K562 (cell line): ENCODE measurements at regions not wholly inside any gene's neighbourhood (a gene's known extent, or its start where the extent isn't known, plus 50 kb on each side); places are given as distances from the start of the nearest gene placed in this dataset.

Source experiments
- C11orf30 ChIP-seq: fragments of 450-650 bp; IDR thresholded peaks from 2 replicates; pipeline ENCODE4 v1.6.1; 2016; ENCODE audit warnings: low read depth, mild to moderate bottlenecking
- CUX1 ChIP-seq: fragments of 200-800 bp; sonication (Bioruptor generic); IDR thresholded peaks from 2 replicates; pipeline ENCODE4 v1.6.1; 2016; ENCODE audit warnings: missing genetic modification characterization, missing compliant biosample characterization
- DLX4 ChIP-seq: fragments of 250-450 bp; sonication (Bioruptor Pico); IDR thresholded peaks from 2 replicates; pipeline ENCODE4 v1.6.1; 2021; ENCODE audit warnings: mild to moderate bottlenecking
- DPF2 ChIP-seq: fragments of 450-650 bp; IDR thresholded peaks from 2 replicates; pipeline ENCODE4 v1.6.1; 2016
- ETV1 ChIP-seq: fragments of 450-650 bp; conservative IDR thresholded peaks from 2 replicates; pipeline ENCODE4 v1.6.1; 2016; ENCODE audit warnings: missing genetic modification characterization, control low read depth, low read depth, missing compliant biosample characterization
- FOXK1 ChIP-seq: sonication (generic); formaldehyde crosslinking; IDR thresholded peaks from 2 replicates; pipeline ENCODE4 v1.8.0; 2022; ENCODE audit warnings: missing genetic modification reagents, mild to moderate bottlenecking, borderline replicate concordance
- GMEB1 ChIP-seq: fragments of 250-450 bp; sonication (Bioruptor Pico); IDR thresholded peaks from 2 replicates; pipeline ENCODE4 v1.4.0; 2020; ENCODE audit warnings: mild to moderate bottlenecking
- HDAC1 ChIP-seq, 2 experiments: fragments of 450-650 bp; IDR thresholded peaks; 2 replicates each; pipeline ENCODE4 v1.6.1; 2016 to 2017; ENCODE audit warnings: inconsistent platforms in 1 of 2, mild to moderate bottlenecking in 1 of 2, moderate library complexity in 1 of 2
- MXI1 ChIP-seq: IDR thresholded peaks from 2 replicates; pipeline ENCODE4 v1.6.1; 2011; ENCODE audit warnings: low read depth, mild to moderate bottlenecking, improper control_type of control experiment, low read length
- NCOA6 ChIP-seq: fragments of 450-650 bp; IDR thresholded peaks from 2 replicates; pipeline ENCODE4 v1.6.1; 2017; ENCODE audit warnings: mild to moderate bottlenecking
- NCOR1 ChIP-seq: fragments of 450-650 bp; IDR thresholded peaks from 2 replicates; pipeline ENCODE4 v1.6.1; 2016; ENCODE audit warnings: mild to moderate bottlenecking, moderate library complexity
- RBM39 ChIP-seq: fragments of 200-400 bp; formaldehyde crosslinking; optimal IDR thresholded peaks from 2 replicates; pipeline ENCODE3; 2018; ENCODE audit warnings: low read depth, low read length
- SMARCC2 ChIP-seq: fragments of 450-650 bp; IDR thresholded peaks from 2 replicates; pipeline ENCODE4 v1.6.1; 2017; ENCODE audit warnings: antibody characterized with exemption, moderate library complexity, mild to moderate bottlenecking, low read depth
- SMARCE1 ChIP-seq: fragments of 450-650 bp; IDR thresholded peaks from 2 replicates; pipeline ENCODE4 v1.7.1; 2016; ENCODE audit warnings: mild to moderate bottlenecking
- SP1 ChIP-seq: sonication (generic); formaldehyde crosslinking; IDR thresholded peaks from 2 replicates; pipeline ENCODE4 v1.8.1; 2022; ENCODE audit warnings: mild to moderate bottlenecking, missing genetic modification reagents
- ZFP36 ChIP-seq: fragments of 150-350 bp; IDR thresholded peaks from 2 replicates; pipeline ENCODE4 v1.6.1; 2018; ENCODE audit warnings: low read length, low read depth; ENCODE audit not compliant: partially characterized antibody
- ZKSCAN8 ChIP-seq: fragments of 200-800 bp; sonication (Bioruptor generic); IDR thresholded peaks from 2 replicates; pipeline ENCODE4 v1.6.1; 2016; ENCODE audit warnings: missing genetic modification characterization, missing compliant biosample characterization
- ZNF143 ChIP-seq: sonication (generic); formaldehyde crosslinking; IDR thresholded peaks from 2 replicates; pipeline ENCODE4 v1.9.0; 2022; ENCODE audit warnings: mild to moderate bottlenecking, missing genetic modification reagents
- ZNF175 ChIP-seq: fragments of 200-800 bp; sonication (Bioruptor generic); IDR thresholded peaks from 2 replicates; pipeline ENCODE4 v1.6.1; 2016; ENCODE audit warnings: low read depth, mild to moderate bottlenecking, missing genetic modification characterization, missing compliant biosample characterization
- ZNF3 ChIP-seq: fragments of 250-450 bp; sonication (Bioruptor Pico); IDR thresholded peaks from 2 replicates; pipeline ENCODE4 v1.5.0; 2021; ENCODE audit warnings: mild to moderate bottlenecking, moderate library complexity

GRCh38 chr13:50422181-50423148 is 407.2 kb downstream of the KCNRG start (continued):
- TF ChIP-seq MXI1 (no peak), SP1 (CRISPR knock-in tag) (no peak), ZNF143 (CRISPR knock-in tag) (no peak), SMARCE1 (peak; percentile 30; the same call in 1 of the 2 replicates), FOXK1 (CRISPR knock-in tag) (no peak), ZKSCAN8 (CRISPR knock-in tag) (no peak), RBM39 (no peak), DLX4 (no peak), CUX1 (CRISPR knock-in tag) (no peak), HDAC1 (IDR thresholded peaks at IDR 0.05) (no peak), DPF2 (peak; percentile 65), SMARCC2 (no peak), C11orf30 (peak; percentile 58; the same call in 1 of the 2 replicates), NCOA6 (no peak), NCOR1 (peak; percentile 51; the same call in 1 of the 2 replicates), ETV1 (tag) (no peak), ZFP36 (no peak), ZNF175 (CRISPR knock-in tag) (0 out of 2 replicates have a peak, but pooled peaks have one; percentile 48), GMEB1 (no peak), ZNF3 (CRISPR knock-in tag) (no peak)
